Breast epithelium (tissue), 4 donors: ENCODE measurements at regions not wholly inside any gene's neighbourhood (a gene's known extent, or its start where the extent isn't known, plus 50 kb on each side); places are given as distances from the start of the nearest gene placed in this dataset.

Experiments used
- DNase-seq, 2 donors: peaks; one replicate each; pipeline ENCODE4 v3.0.0-alpha.2; 2019; ENCODE audit warnings: low spot score in 2 of 2
- H3K27ac ChIP-seq, 2 donors: fragments of 200-600 bp; sonication (generic) in 1 of 2; one replicate each; pipeline ENCODE4 v1.5.1; 2016 to 2019; ENCODE audit warnings: mild to moderate bottlenecking in 1 of 2
- H3K27me3 ChIP-seq, 2 donors: fragments of 200-600 bp; sonication (generic) in 1 of 2; one replicate each; pipeline versions ENCODE4 v1.5.1 to v1.6.0; 2017 to 2019; ENCODE audit warnings: control low read depth in 1 of 2, mild to moderate bottlenecking in 1 of 2
- H3K36me3 ChIP-seq: fragments of 200-600 bp; one replicate; pipeline ENCODE4 v1.5.1; 2019
- H3K4me1 ChIP-seq, 2 donors: fragments of 200-600 bp; sonication (generic); one replicate each; pipeline ENCODE4 v1.5.1; 2016 to 2019; ENCODE audit warnings: control low read depth in 1 of 2
- H3K4me3 ChIP-seq, 3 donors: fragments of 200-600 bp; sonication (generic); 1 replicate in 2 of 3; 2 replicates in 1 of 3; pipeline ENCODE4 v1.5.1; 2016 to 2019; ENCODE audit warnings: mild to moderate bottlenecking in 3 of 3, moderate library complexity in 2 of 3
- H3K9me3 ChIP-seq, 2 donors: fragments of 200-600 bp; sonication (generic) in 1 of 2; one replicate each; pipeline ENCODE4 v1.5.1; 2016 to 2019; ENCODE audit warnings: control low read depth in 1 of 2
- POLR2A ChIP-seq: fragments of 450-650 bp; IDR thresholded peaks from one replicate; pipeline ENCODE4 v1.6.1; 2016; ENCODE audit warnings: antibody characterized with exemption, mild to moderate bottlenecking, moderate library complexity
- POLR2AphosphoS5 ChIP-seq, 3 donors: sonication (generic); formaldehyde crosslinking; IDR thresholded peaks; one replicate each; pipeline ENCODE4 v1.6.1; 2017; ENCODE audit warnings: antibody characterized with exemption in 3 of 3
- intact Hi-C: fragments of 100-400 bp; cut with DNase I; formaldehyde crosslinking; loops from one replicate; pipeline ENCODE4 v1.15.1; 2023; ENCODE audit warnings: low total_unique reads
- TF ChIP-seq, protein P1 (sequence below), 3 donors: fragments of 450-650 bp; IDR thresholded peaks; one replicate each; pipeline ENCODE4 v1.5.1; 2016 to 2017; ENCODE audit warnings: antibody characterized with exemption in 3 of 3, mild to moderate bottlenecking in 3 of 3, moderate library complexity in 3 of 3

DNA sequence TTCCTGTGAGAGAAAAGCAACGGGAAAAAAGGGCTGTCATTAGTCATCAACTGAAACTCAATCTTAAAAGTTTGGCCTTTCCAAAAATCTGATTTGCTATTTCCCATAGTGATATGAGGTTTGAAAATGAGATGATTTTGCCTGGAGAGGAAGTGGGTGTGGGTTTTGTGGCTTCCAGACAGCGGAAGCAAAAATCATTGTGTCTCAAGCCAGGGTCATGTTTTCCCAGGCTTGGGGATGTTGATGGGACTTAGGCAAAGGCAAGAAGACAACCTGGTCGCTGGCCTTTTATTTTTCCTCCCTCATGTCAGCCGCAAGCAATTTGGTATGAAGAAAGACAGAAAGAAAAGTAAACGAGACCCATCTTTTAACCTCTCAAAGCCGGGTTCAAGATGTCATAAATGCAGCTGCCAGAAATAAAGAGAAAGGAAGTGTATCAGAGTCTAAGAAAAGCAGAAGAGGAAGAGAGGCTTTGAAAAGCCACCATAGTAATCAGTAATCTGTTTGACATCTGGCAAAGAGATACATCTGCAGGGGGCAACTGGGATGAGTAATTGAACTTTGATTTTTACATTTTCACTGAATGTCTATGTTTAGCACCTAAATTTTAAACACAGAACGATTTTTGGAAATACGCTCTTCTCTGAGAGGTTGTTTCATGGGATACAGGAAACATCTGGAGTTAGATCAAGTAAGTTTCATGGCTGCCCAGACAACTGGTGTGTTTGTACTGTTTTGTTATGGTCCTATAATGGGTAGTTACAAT is 521.6 kb upstream of the SLIT2 start:
- Histone ChIP-seq H3K27ac (no peak overlapping the region), H3K27me3 (no peaks in the 10 kb centered on the region), H3K9me3 (peaks cover 0 to 7% of the 10 kb centered on the region in 2 donors), H3K36me3 (no peaks in the 10 kb centered on the region), H3K4me1 (no peaks in the 10 kb centered on the region), H3K4me3 (no peak overlapping the region)
- TF ChIP-seq POLR2A, result no peak
- TF ChIP-seq, protein P1, sequence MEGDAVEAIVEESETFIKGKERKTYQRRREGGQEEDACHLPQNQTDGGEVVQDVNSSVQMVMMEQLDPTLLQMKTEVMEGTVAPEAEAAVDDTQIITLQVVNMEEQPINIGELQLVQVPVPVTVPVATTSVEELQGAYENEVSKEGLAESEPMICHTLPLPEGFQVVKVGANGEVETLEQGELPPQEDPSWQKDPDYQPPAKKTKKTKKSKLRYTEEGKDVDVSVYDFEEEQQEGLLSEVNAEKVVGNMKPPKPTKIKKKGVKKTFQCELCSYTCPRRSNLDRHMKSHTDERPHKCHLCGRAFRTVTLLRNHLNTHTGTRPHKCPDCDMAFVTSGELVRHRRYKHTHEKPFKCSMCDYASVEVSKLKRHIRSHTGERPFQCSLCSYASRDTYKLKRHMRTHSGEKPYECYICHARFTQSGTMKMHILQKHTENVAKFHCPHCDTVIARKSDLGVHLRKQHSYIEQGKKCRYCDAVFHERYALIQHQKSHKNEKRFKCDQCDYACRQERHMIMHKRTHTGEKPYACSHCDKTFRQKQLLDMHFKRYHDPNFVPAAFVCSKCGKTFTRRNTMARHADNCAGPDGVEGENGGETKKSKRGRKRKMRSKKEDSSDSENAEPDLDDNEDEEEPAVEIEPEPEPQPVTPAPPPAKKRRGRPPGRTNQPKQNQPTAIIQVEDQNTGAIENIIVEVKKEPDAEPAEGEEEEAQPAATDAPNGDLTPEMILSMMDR (IDR thresholded peaks at IDR 0.05), result no peak
- TF ChIP-seq POLR2AphosphoS5 (IDR thresholded peaks at IDR 0.05), result no peak
- DNase-seq, result no peak
- intact Hi-C loops, result no loop called here

DNA sequence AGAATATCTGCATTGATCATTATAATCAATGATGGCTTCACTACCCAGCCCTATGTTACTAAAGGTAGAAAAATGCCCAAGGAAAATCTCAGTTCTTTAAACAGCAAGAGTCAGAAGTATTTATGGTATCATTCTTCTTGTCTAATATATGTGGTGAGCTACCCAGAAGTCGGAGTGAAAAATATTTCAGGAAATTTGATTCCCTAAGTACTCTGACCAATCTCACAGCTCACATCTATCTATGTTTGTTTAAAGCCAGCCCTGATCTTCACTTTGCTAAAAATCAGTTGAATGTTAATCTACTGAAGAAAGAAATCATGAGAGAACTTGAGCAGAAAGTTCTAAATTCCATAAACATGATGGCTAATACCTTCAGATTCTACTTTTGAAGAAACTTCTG is 522.9 kb upstream of the SLIT2 start:
- Histone ChIP-seq H3K27ac (no peak overlapping the region), H3K27me3 (no peaks in the 10 kb centered on the region), H3K4me1 (no peaks in the 10 kb centered on the region), H3K4me3 (no peak overlapping the region), H3K9me3 (peaks cover 0 to 7% of the 10 kb centered on the region in 2 donors), H3K36me3 (no peaks in the 10 kb centered on the region)
- no peak for DNase-seq
- TF ChIP-seq, protein P1 (IDR thresholded peaks at IDR 0.05), result no peak
- no peak for TF ChIP-seq POLR2AphosphoS5 (IDR thresholded peaks at IDR 0.05)
- no peak for TF ChIP-seq POLR2A
- intact Hi-C loops, result no loop called here

DNA sequence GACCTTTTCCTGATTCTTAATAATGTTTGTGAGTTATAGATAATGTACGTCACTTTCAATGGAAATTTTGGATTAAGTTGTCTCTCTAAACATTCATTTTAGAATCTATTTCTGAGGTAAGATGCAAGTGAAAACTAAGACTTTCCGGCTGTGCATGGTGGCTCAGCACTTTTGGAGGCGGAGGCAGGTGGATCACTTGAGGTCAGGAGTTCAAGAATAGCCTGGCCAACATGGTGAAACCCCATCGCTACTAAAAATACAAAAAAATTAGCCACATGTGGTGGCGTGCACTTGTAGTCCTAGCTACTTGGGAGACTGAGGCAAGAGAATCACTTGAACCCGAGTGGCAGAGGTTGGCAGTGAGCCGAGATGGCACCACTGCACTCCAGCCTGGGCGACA is 524.6 kb upstream of the SLIT2 start:
- Histone ChIP-seq H3K36me3 (no peaks in the 10 kb centered on the region), H3K9me3 (peaks cover 0 to 7% of the 10 kb centered on the region in 2 donors), H3K27ac (no peak overlapping the region), H3K27me3 (no peaks in the 10 kb centered on the region), H3K4me3 (no peak overlapping the region), H3K4me1 (no peaks in the 10 kb centered on the region)
- DNase-seq, result no peak
- TF ChIP-seq POLR2A, result no peak
- no peak for TF ChIP-seq POLR2AphosphoS5 (IDR thresholded peaks at IDR 0.05)
- TF ChIP-seq, protein P1 (IDR thresholded peaks at IDR 0.05), result no peak
- intact Hi-C loops, result no loop called here

DNA sequence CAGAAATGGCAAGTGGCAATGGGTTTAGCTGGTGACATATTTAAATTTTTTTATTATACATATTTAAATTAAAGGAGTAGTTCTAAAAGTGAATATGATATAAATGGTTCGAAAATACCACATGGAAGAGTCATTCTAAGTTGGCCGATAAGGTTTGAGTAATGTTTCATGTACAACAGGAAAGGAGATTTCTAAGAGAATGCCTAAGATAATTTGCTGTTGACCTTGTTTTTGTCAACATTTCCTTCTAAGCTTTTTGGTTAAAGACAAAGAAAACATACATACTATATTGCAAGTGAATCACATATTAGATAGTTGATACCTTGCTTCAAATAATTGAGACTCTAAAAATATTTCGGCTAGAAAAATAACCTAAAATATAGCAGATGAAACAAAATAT is 526.6 kb upstream of the SLIT2 start:
- Histone ChIP-seq H3K4me1 (no peaks in the 10 kb centered on the region), H3K27ac (no peak overlapping the region), H3K36me3 (no peaks in the 10 kb centered on the region), H3K27me3 (no peaks in the 10 kb centered on the region), H3K9me3 (no peaks in the 10 kb centered on the region), H3K4me3 (no peak overlapping the region)
- TF ChIP-seq POLR2A, result no peak
- TF ChIP-seq POLR2AphosphoS5 (IDR thresholded peaks at IDR 0.05), result no peak
- TF ChIP-seq, protein P1 (IDR thresholded peaks at IDR 0.05), result no peak
- DNase-seq, result no peak
- intact Hi-C loops, result no loop called here

DNA sequence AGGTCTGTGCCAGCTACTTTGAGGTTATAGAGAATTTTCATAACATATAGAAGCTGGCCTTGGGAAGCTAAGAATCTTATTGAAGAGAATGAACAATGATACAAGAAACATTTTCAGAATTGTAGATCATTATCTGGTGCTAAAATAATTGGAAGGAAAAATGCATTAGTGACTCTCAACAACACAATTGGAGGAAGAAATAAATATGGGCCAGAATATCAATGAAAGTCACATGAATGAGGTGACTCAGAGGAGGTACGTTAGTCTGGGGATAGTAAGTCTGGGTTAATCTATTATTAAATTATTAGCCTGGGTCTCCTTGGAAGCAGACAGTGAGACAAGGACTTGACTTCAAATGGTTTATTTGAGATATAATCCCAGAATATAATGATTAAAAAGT is 529.3 kb upstream of the SLIT2 start:
- Histone ChIP-seq H3K9me3 (no peaks in the 10 kb centered on the region), H3K36me3 (no peaks in the 10 kb centered on the region), H3K4me1 (no peaks in the 10 kb centered on the region), H3K27ac (no peak overlapping the region), H3K27me3 (no peaks in the 10 kb centered on the region), H3K4me3 (no peak overlapping the region)
- TF ChIP-seq, protein P1 (IDR thresholded peaks at IDR 0.05), result no peak
- TF ChIP-seq POLR2A (no peak), POLR2AphosphoS5 (IDR thresholded peaks at IDR 0.05) (no peak)
- intact Hi-C loops, result no loop called here
- DNase-seq, result no peak
